Left cardiac atrium (tissue), 4 donors: ENCODE measurements at regions not wholly inside any gene's neighbourhood (a gene's known extent, or its start where the extent isn't known, plus 50 kb on each side); places are given as distances from the start of the nearest gene placed in this dataset.

Source experiments
- ATAC-seq, 2 donors: fragments of 200-7000 bp; cut with Tn5 transposase; one replicate each; pipeline ENCODE4 v1.9.1; 2020; ENCODE audit warnings: mild to moderate bottlenecking in 2 of 2, moderate library complexity in 2 of 2
- DNase-seq: peaks from one replicate; pipeline ENCODE4 v3.0.0-alpha.2; 2020
- intact Hi-C, 2 donors: fragments of 100-400 bp; cut with DNase I; formaldehyde crosslinking; loops; one replicate each; pipeline versions ENCODE4 v1.14.1 to v1.15.1; 2022 to 2023
- donor health status: DM: no; HTN: yes; CAD: no.
- donor health status: DM: no; HTN: yes; CAD: no; lungs with severe emphysema.
- donor health status: DM: yes; HTN: yes; CAD: no.
- donor health status: Dilated cardiomyopathy.

DNA sequence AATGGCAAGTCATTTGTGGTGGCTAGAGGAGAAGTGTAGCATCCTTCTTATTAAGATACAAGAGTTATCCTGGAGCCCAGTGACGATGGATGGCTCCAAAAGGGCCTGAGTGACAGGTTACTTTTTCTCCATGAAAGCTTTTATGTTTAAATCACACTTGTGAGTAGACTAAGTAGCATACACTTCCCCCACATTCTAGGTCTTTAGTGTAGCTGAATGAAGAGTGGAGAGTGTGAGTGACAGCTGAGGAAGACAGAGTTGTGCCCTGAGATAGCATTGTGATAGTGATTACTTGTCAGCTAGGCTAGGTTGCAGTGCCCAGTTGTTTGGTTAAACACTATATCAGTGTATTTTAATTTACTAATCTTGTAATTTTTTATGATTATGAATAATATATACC is 337.8 kb downstream of the TENT4A start:
- intact Hi-C loops, result no loop called here
- no peak for ATAC-seq

DNA sequence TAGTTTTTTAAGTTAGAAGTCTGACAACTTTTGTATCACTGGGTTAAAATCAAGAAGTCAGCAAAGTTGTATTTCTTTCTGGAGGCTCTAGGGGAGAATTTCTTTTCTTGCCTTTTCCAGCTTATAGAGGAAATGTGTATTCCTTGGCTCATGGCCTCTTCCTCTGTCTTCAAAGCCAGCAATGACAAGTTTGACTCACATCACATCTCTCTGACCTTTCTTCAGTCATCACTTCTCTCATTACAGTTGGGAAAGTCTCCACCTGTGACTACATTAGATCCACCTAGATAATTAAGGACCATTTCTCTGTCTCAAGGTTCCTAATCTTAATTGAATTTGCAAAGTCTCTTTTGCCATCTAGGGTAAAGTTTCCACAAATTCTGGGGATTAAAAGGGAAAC is 339.9 kb downstream of the TENT4A start:
- DNase-seq (no peak), ATAC-seq (no peak)
- intact Hi-C loops, result no loop called here

More for the DNA sequence above, 337.8 kb downstream of the TENT4A start:
- DNase-seq, result no peak

DNA sequence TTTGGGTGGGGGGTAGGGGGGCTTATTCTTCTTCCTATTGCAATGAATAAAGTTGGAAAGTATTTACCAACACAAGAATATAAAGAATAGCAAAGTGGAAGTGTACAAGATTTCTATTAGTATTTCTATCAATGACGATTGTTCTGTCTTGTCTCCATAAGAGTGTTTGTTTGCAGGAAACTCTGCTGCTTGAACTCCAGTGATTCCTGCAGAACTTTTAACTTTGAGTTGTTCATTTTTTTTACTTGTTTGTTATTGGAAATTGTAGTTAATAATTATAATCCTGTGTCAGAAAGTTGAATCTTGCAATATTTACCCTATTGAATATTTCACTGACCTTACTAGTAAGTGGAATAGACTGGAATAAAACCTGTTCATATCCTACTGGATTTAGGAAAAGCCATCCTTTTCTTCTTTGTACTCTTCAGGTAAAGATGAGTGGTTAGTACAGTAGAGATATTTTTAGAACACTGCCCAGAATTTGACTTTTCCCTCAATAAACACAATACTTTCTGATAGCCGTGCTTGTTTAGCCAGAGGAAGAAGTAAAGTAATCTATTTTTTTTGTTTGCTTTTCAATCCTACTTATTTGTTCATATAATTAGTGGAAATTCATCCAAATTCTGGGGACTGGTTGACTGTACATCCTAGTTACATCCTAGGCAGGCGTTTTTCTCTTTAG is 340.4 kb downstream of the TENT4A start:
- DNase-seq (no peak), ATAC-seq (no peak)
- intact Hi-C loops, result no loop called here

DNA sequence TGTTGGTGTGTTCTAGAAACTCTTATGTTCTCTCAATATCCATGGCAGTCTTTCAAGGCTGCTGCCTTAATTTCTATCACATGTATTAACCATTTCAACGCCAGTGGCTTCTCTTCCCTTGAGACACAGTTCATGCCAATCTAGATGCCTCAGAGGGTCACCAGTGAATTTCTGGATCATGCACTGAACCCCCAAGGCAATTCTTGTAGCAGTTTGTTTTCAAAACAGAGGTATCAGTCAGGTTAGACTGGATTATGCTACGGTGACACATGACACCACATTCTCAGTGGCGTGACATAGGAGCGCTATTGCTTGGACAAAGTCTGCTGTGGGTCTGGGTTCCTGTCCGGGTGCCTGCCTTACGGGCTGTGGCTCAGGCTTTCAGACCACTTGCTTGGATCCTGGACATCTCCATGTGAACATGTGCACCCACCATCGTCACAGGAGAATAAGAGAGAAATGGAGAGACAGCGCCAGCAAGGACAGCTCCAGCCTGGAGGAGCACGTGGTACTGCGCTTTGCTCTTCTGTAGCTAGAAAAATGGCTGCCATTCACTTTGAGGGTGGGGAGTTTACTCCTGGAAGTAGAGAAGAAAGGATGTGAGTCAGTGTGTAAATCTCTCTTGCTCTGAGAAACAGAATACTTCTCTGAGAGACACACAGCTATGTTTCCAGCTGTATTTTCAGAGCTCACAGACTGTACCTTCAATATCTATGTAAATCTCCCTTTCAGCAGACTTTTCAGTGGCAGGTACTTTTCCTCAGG is 329.3 kb upstream of the ADCY2 start:
- DNase-seq (no peak), ATAC-seq (no peak)
- intact Hi-C loops, result no loop called here

DNA sequence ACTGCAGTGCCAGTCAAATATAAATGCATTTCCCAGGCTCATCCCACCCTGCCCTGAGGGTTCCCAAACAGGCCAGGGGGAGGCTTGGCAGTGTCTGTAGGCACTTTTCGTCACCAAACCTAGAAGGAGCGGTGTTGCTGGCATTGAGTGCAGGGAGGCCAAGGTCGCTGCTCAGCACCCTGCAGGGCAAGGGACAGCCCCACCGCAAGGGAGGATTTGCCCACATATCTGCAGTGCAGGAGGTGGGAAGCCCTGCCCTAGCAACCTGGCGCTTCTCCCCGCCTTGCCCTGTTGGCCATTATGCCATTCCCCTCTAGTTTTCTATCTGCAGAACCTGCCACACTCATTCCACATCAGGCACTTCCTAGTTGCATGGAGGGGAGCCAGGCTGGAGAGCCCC is 327.8 kb upstream of the ADCY2 start:
- intact Hi-C loops, result no loop called here
- no peak for DNase-seq
- no peak for ATAC-seq

DNA sequence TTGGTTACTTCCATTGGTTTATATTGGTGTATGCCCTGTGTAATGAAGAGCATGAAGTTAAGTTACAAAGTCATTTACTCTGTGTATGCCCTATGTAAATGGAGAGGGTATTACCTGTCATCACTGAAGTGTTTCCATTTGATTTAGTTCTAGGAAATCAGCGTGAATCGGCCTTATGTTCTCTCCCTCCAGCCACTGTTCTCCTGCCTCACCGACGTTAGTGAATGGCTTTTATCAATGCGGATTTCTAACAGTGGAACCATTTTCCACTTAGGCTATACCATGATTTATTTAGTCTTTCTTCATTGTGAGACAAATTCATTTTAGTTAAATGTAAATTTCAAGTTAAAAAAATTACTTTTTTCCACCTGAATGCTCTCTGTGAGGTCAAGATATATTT is 327.0 kb upstream of the ADCY2 start:
- intact Hi-C loops, result no loop called here
- DNase-seq (no peak), ATAC-seq (no peak)

DNA sequence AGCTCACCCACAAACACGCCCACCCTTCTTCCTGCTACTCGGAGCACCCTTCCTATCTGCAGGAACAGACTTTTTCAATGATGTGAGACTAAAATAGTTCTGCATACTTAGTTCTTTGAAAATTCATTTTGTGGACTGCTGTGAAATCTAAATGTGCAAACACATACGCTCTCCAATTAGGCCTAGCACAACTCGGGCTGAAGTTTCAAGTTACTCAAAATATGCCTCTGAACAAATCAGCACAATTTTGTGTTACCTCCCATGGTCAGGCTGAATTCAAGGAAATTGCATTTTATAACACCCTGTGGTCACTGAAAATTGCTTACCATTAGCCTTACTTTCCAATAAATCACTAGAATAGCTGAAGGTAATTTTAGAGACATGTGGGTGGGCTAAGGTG is 323.8 kb upstream of the ADCY2 start:
- DNase-seq, result no peak
- no peak for ATAC-seq
- intact Hi-C loops, result no loop called here

DNA sequence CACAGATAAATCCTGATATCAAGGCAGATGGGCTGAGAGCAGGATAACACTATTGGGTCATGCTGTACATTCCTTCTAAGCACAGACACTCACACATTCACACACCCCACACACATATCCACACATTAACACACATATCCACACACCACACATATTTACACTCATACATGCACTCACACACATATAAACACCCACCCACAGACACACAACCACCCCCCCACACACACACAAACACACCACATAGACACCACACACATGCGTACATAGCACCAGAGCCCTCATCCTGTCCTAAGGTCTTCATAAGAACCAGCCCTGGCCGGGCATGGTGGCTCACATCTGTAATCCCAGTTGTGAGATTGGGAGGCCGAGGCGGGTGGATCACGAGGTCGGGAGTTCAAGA is 322.3 kb upstream of the ADCY2 start:
- DNase-seq (no peak), ATAC-seq (no peak)
- intact Hi-C loops, result no loop called here

DNA sequence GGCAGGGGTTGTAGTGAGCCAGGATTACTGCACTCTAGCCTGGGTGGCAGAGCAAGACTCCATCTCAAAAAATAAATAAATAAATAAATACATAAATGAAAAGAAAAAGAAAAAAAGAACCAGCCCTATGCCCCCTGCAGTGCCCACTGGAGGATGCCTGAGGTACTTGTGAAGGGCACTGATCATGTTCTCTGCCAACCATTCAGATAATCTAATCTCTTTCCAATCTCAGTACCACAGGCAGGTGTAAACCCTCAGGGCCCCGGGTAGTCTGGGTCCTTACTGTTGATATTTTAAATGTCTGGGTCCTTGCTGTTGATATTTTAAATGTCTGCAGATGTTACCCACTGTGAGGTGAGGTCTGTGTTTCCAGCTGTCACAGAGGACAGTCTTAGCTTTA is 321.8 kb upstream of the ADCY2 start:
- intact Hi-C loops, result no loop called here
- ATAC-seq (no peak), DNase-seq (no peak)

DNA sequence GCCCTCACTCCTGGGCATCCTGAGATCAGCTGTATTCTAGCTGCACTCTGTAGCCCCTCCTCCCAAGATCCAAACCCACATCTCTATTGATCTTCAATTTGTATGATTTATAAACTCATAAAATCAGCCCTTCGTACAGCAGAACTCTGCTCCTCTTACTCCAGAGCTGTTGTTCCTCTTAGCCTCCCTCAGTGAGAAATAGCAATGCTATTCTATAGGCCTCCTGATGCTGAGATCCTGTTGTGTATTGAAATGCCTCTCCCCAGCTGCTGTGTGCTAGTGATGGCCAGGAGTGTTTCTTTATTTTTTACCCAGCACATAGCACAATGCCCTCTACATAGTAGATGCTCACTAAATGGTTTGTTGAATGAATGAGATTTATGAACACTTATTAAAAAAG is 320.5 kb upstream of the ADCY2 start:
- DNase-seq (no peak), ATAC-seq (no peak)
- intact Hi-C loops, result no loop called here

DNA sequence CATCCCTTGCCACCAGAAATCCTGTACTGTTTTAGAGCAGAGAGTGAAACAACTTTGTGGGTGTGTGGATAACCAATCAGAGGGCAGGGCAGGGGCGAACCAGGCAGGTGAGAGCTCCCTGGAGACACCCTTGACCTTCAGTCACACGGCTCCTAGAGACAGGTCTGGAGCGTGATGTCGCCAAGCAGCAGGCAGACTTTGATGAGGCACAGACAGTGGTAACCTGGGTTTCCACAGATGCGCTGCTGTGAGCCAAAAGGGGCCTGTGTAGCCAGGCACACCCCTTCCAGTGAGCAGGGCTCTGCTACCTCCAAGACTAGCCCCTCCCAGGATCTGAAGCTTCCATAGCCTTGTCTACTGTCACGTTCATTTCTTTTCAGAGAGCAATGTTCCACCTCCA is 317.8 kb upstream of the ADCY2 start:
- ATAC-seq, result no peak
- DNase-seq, result no peak
- intact Hi-C loops, result no loop called here

DNA sequence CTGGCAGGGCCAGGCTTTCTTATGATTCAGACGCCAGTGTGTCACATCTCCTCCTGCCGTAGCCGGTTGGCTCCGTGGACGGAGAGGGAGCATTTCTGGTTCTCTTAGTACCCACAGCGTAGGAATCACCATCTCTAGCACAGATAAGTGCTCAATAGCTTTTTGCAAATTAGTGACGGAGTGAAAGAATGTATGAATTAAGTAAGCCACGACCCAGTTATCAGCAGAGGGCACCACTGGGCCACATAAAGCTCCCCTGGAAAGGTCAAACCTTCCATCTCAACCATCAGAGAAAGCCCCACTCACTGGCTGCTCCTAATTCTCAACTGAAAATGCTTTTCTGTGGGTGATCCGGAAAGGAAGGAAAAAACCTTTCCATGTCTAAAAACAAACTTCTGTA is 317.0 kb upstream of the ADCY2 start:
- ATAC-seq, result peak in 1 of 2 donors; percentile 18
- intact Hi-C loops, result no loop called here

DNA sequence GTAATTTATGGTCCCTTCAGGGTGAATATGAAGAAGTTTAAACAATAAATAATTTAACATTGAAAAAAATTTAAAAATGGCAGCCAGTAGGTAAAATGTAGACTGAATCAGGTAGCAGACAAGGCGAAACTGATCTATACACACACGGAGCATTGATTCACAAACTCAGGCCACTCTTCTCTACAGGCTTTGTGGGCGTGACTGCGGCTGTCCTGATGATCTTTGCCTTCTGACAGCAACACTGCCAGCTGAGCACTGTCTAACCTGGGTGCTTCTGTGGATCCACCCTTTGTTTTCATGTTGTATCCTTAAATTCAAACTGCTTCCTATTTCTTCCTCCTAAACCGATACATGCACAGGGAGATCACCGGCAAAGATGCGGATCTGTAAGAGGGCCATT is 315.4 kb upstream of the ADCY2 start:
- no peak for DNase-seq
- intact Hi-C loops, result no loop called here
- ATAC-seq, result no peak

More for the DNA sequence above, 317.0 kb upstream of the ADCY2 start:
- DNase-seq, result no peak

DNA sequence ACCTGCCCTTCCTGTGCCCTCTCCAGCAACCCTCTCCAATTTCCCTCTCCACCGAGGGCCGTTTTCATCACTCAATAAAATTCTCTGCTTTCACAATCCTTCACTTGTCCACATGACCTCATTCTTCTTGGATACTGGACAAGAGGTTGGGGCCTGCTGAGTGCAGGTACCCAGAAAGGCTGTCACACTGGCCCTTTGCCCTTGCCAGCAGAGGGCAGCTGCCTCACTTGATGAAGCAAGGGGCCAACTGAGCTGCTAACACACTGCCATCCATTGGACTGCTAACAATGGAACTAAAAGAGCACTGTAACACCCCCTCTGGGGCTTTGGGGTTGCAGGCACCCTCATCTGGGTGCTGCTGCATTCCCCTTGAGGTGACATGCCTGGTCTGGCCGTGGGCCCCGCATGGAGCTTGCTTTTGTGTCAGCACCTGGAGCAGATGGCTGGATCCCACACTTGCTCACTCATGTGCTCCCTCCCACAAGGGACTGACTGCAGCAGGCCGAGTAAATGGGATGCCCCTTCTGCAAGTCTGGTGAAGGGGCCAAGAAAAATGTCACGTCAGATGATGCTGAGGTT is 308.1 kb upstream of the ADCY2 start:
- intact Hi-C loops, result no loop called here
- DNase-seq (no peak), ATAC-seq (no peak)

DNA sequence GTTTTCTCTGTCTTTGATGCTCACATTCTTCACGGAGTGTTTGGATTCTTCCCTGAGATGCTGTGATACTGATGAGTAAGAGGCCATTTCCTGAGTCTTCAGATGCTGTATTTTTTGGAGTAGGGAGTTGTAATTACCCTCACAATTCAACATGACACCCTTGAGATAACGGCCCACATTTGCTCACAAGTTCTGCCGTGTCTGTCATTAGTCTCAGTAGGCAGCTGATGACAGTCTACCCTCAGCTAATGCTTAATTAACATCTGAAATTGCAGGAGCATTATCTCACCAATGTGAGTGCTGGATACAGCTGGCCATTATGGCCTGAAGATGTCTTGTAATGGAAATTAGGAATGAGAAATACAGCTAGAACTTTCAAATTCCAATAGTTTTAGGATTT is 307.1 kb upstream of the ADCY2 start:
- intact Hi-C loops, result no loop called here
- ATAC-seq, result no peak

DNA sequence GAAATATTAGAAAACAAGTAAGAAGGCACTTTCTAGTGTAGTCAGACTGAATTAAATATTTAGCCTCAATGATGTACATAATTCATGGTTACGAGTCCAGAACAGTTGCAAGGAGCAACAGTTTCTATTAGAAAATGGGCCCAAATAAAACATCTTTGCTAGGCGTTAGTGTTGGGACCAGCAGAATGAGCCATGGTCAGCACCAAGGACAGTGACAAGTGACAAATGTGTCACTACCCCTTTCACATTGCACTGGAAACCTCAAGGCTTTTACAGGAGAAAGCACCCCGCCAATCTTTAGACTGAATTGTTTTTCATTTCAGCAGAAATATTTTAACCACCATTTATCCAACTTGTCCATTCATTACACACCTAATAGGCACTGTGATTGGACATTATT is 301.3 kb upstream of the ADCY2 start:
- DNase-seq, result no peak
- intact Hi-C loops, result no loop called here
- ATAC-seq, result no peak

More for the DNA sequence above, 307.1 kb upstream of the ADCY2 start:
- no peak for DNase-seq

DNA sequence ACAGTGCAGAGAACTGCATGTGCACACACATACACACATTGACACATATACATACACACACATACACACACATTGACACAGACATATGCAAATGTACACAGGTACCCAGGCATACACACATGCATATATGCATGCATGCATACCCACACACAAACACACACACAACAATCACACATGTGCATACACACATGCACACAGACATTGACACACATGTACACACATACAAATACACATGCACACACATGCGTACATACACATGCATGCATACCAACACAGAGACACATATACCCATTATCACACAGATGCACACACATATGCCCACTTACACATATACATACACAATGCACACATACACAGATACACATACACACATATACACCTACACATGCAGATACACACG is 299.6 kb upstream of the ADCY2 start:
- no peak for ATAC-seq
- intact Hi-C loops, result no loop called here
- no peak for DNase-seq

DNA sequence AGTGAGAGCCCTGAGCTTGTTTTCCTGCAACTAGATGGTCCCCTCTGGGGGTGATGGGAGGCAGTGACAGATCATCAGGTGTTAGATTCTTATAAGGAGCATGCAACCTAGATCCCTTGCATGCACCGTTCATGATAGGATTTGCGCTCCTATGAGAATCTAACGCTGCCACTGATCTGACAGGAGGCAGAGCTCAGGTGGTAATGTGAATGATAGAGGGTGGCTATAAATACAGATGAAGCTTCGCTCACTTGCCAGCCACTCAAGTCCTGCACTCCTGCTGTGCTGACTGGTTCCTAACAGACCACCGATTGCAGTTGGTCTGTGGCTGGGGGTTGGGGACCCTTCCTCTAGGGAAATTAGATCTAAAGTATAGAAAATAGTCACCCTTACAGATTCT is 290.6 kb upstream of the ADCY2 start:
- intact Hi-C loops, result no loop called here
- DNase-seq (no peak), ATAC-seq (no peak)

DNA sequence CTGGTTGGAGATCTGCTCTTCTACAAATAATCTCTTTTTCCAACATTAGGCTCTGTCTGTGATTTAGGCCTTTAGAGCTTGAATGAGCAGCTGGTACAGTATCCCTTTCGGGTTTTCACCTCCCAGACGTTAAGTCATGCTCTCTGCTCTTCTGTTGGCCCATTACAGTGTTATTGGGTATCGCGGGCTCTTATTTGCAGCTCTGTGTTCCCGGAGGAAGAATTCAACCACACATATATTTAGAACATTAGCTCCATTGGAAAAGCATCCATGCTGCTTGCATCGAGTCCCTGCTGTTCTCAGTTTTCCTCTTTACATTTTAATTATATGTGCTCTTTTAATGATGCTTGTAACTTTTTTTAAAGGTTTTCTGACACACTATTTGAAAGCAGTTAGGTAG is 278.0 kb upstream of the ADCY2 start:
- DNase-seq (no peak), ATAC-seq (no peak)
- intact Hi-C loops, result no loop called here

DNA sequence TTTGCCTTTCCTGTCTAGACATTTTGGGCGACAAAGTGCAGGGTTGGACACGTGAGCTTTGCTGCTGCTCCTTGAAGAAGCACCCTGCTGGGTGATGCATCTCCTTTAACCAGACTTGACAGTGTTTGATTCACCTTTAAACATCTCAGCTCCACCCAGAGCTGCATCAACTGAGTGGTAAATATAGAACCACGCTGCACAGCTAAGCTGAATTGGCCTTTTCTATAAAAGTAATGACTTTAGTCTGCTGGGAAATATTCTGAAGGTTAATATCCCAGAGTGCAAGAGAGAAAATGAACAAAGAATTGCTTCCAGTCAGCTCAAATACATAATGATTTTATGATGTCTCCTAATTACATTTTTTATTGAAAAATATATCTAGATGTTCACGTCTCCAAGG is 264.3 kb upstream of the ADCY2 start:
- DNase-seq (no peak), ATAC-seq (no peak)
- intact Hi-C loops, result no loop called here

DNA sequence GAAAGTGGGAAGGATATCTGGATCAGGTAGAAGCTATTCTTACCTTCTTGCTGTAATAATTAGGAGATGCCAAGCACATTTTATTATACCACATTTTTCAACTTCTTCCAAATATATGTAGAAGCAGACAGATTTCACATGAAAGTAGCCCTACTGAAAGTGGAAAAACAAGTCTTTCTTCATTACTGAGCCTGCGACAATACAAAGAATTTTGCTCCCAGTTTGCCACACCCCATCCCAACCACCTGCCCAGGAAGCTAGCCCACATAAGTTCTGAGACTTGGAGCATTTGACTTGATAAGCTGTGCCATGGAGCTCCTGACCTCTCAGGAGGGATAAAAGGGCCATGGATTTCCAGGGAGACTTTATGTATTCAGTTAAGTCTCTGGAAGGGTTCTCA is 249.1 kb upstream of the ADCY2 start:
- no peak for ATAC-seq
- DNase-seq, result no peak
- intact Hi-C loops, result no loop called here
